Spinal cord (tissue), 9 donors: ENCODE measurements at regions not wholly inside any gene's neighbourhood (a gene's known extent, or its start where the extent isn't known, plus 50 kb on each side); places are given as distances from the start of the nearest gene placed in this dataset.
"Not testable (repeated sequence)": the region's sequence is repeated elsewhere in the genome, so short reads cannot be mapped to it uniquely, and the experiment has no call there.

Experiments
- DNase-seq, 6 donors: peaks; one replicate each; pipeline versions ENCODE4 v3.0.0 to v3.0.0-alpha.2; 2013 to 2015; ENCODE audit warnings: low spot score in 6 of 6, low read depth in 4 of 6
- H3K27ac ChIP-seq: one replicate; pipeline ENCODE4 v1.5.1; 2013; ENCODE audit warnings: low read depth, low read length, control low read depth
- H3K27me3 ChIP-seq: one replicate; pipeline ENCODE4 v1.6.1; 2013; ENCODE audit warnings: low read length; ENCODE audit not compliant: control insufficient read depth, insufficient read depth
- H3K36me3 ChIP-seq: one replicate; pipeline ENCODE4 v1.6.1; 2013; ENCODE audit warnings: low read length; ENCODE audit not compliant: control insufficient read depth, insufficient read depth
- H3K4me1 ChIP-seq: one replicate; pipeline ENCODE4 v1.6.1; 2013; ENCODE audit warnings: low read length; ENCODE audit not compliant: control insufficient read depth, insufficient read depth
- H3K4me3 ChIP-seq: one replicate; pipeline ENCODE4 v1.5.1; 2013; ENCODE audit warnings: low read depth, low read length, control low read depth
- H3K9me3 ChIP-seq: one replicate; pipeline ENCODE4 v1.6.1; 2013; ENCODE audit warnings: low read length; ENCODE audit not compliant: control insufficient read depth, insufficient read depth
- WGBS: methylation state at CpG from one replicate; pipeline ENCODE4 v1.1.5; 2013; ENCODE audit warnings: missing lambda C conversion rate; ENCODE audit not compliant: insufficient coverage; 5-methylcytosine and 5-hydroxymethylcytosine counted together
- donor health status: healthy.

GRCh38 chr15:79702621-79703020 is 194.2 kb downstream of the MTHFS start:
- WGBS = 94% methylated on average over 1 of the region's 1 CpG
- Histone ChIP-seq H3K4me1 (no peaks in the 10 kb centered on the region), H3K27ac (no peak overlapping the region), H3K36me3 (no peaks in the 10 kb centered on the region), H3K27me3 (no peaks in the 10 kb centered on the region), H3K9me3 (peaks cover 3% of the 10 kb centered on the region), H3K4me3 (no peak overlapping the region)
- DNase-seq = no peak

GRCh38 chr15:79721256-79721655 is 175.6 kb downstream of the MTHFS start:
- no peak for DNase-seq
- H3K4me1 ChIP-seq = no peaks in the 10 kb centered on the region
- WGBS = 83% methylated on average over 1 of the region's 1 CpG

GRCh38 chr15:79724312-79724711 is 172.5 kb downstream of the MTHFS start:
- no peak overlapping the region for H3K27ac ChIP-seq
- no peak overlapping the region for H3K4me3 ChIP-seq
- H3K9me3 ChIP-seq = no peaks in the 10 kb centered on the region
- no peaks in the 10 kb centered on the region for H3K27me3 ChIP-seq
- no peaks in the 10 kb centered on the region for H3K4me1 ChIP-seq
- no peak for DNase-seq
- H3K36me3 ChIP-seq = no peaks in the 10 kb centered on the region

More at GRCh38 chr15:79721256-79721655, 175.6 kb downstream of the MTHFS start:
- H3K36me3 ChIP-seq = no peaks in the 10 kb centered on the region
- no peak overlapping the region for H3K27ac ChIP-seq
- H3K4me3 ChIP-seq = no peak overlapping the region
- no peaks in the 10 kb centered on the region for H3K9me3 ChIP-seq
- H3K27me3 ChIP-seq = no peaks in the 10 kb centered on the region

GRCh38 chr15:79724804-79725203 is 172.0 kb downstream of the MTHFS start:
- Histone ChIP-seq H3K4me3 (no peak overlapping the region), H3K27me3 (no peaks in the 10 kb centered on the region), H3K4me1 (no peaks in the 10 kb centered on the region), H3K36me3 (no peaks in the 10 kb centered on the region), H3K9me3 (no peaks in the 10 kb centered on the region), H3K27ac (no peak overlapping the region)
- WGBS = no CpG with 5 or more reads among the region's 4 CpGs
- DNase-seq = no peak

GRCh38 chr15:79728867-79729266 is 167.9 kb downstream of the MTHFS start:
- no peak overlapping the region for H3K27ac ChIP-seq
- no peak overlapping the region for H3K4me3 ChIP-seq
- no peaks in the 10 kb centered on the region for H3K4me1 ChIP-seq
- no peaks in the 10 kb centered on the region for H3K36me3 ChIP-seq
- peaks cover 3% of the 10 kb centered on the region for H3K9me3 ChIP-seq
- no peaks in the 10 kb centered on the region for H3K27me3 ChIP-seq
- WGBS = 82% methylated on average over 3 of the region's 3 CpGs
- DNase-seq = no peak

- no peak overlapping the region for H3K27ac ChIP-seq
- no peaks in the 10 kb centered on the region for H3K27me3 ChIP-seq
- no peak overlapping the region for H3K4me3 ChIP-seq
- no CpG with 5 or more reads among the region's 1 CpG for WGBS
- peaks cover 1% of the 10 kb centered on the region for H3K9me3 ChIP-seq
- H3K36me3 ChIP-seq = no peaks in the 10 kb centered on the region
- DNase-seq = no peak
- H3K4me1 ChIP-seq = no peaks in the 10 kb centered on the region
These were observed 160.3 kb downstream of the MTHFS start for GRCh38 chr15:79736435-79737000.

GRCh38 chr15:79738143-79738542 is 158.7 kb downstream of the MTHFS start:
- Histone ChIP-seq H3K27ac (no peak overlapping the region), H3K4me3 (no peak overlapping the region), H3K36me3 (no peaks in the 10 kb centered on the region), H3K9me3 (peaks cover 1% of the 10 kb centered on the region), H3K4me1 (no peaks in the 10 kb centered on the region), H3K27me3 (no peaks in the 10 kb centered on the region)
- DNase-seq = peak in 1 of 6 donors; percentile 83
- WGBS = 57% methylated on average over 4 of the region's 6 CpGs

GRCh38 chr15:79740561-79740960 is 156.3 kb downstream of the MTHFS start:
- no peak for DNase-seq
- no peak overlapping the region for H3K4me3 ChIP-seq
- H3K4me1 ChIP-seq = no peaks in the 10 kb centered on the region
- no peaks in the 10 kb centered on the region for H3K36me3 ChIP-seq
- WGBS = no CpG with 5 or more reads among the region's 2 CpGs
- H3K27me3 ChIP-seq = no peaks in the 10 kb centered on the region
- peaks cover 1% of the 10 kb centered on the region for H3K9me3 ChIP-seq
- H3K27ac ChIP-seq = no peak overlapping the region

- no peak for DNase-seq
- Histone ChIP-seq H3K4me1 (no peaks in the 10 kb centered on the region), H3K27ac (no peak overlapping the region), H3K36me3 (no peaks in the 10 kb centered on the region), H3K9me3 (no peaks in the 10 kb centered on the region), H3K4me3 (no peak overlapping the region), H3K27me3 (no peaks in the 10 kb centered on the region)
- 100% methylated on average over 5 of the region's 10 CpGs for WGBS
These were observed 153.8 kb downstream of the MTHFS start for GRCh38 chr15:79743032-79743431.

- H3K27me3 ChIP-seq, H3K9me3 ChIP-seq, H3K36me3 ChIP-seq, H3K4me1 ChIP-seq, DNase-seq, H3K4me3 ChIP-seq, H3K27ac ChIP-seq: not testable (repeated sequence)
- WGBS = 60% methylated on average over 1 of the region's 3 CpGs
These were observed 152.3 kb downstream of the MTHFS start for GRCh38 chr15:79744485-79744884.
